H9 (cell line): ENCODE measurements at regions not wholly inside any gene's neighbourhood (a gene's known extent, or its start where the extent isn't known, plus 50 kb on each side); places are given as distances from the start of the nearest gene placed in this dataset.

ENCODE experiments used
- DNase-seq: peaks from one replicate; pipeline ENCODE4 v3.0.0-alpha.2; 2017
- H2AFZ ChIP-seq: one replicate; pipeline ENCODE4 v1.6.1; 2013; ENCODE audit warnings: mild to moderate bottlenecking, low read length, control low read depth, moderate library complexity
- H2AK5ac ChIP-seq: 2 replicates; pipeline ENCODE4 v1.6.1; 2013; ENCODE audit warnings: low read length, control low read depth, mixed read lengths; ENCODE audit not compliant: insufficient read length
- H2BK120ac ChIP-seq: one replicate; pipeline ENCODE4 v1.6.1; 2013; ENCODE audit warnings: low read depth, mild to moderate bottlenecking, low read length, control low read depth, inconsistent platforms; ENCODE audit not compliant: poor library complexity, severe bottlenecking
- H2BK12ac ChIP-seq: 2 replicates; pipeline ENCODE4 v1.6.1; 2013; ENCODE audit warnings: low read length, control low read depth, mixed read lengths, low read depth; ENCODE audit not compliant: insufficient read length
- H2BK15ac ChIP-seq: 2 replicates; pipeline ENCODE4 v1.6.1; 2013; ENCODE audit warnings: low read depth, low read length, control low read depth
- H2BK20ac ChIP-seq: one replicate; pipeline ENCODE4 v1.6.1; 2013; ENCODE audit warnings: low read depth, mild to moderate bottlenecking, low read length, control low read depth, inconsistent platforms; ENCODE audit not compliant: poor library complexity, severe bottlenecking
- H2BK5ac ChIP-seq: 2 replicates; pipeline ENCODE4 v1.6.1; 2013; ENCODE audit warnings: low read length, control low read depth, mixed read lengths; ENCODE audit not compliant: insufficient read length
- H3K14ac ChIP-seq: 2 replicates; pipeline ENCODE4 v1.6.1; 2013; ENCODE audit warnings: low read length, control low read depth; ENCODE audit not compliant: insufficient read depth
- H3K18ac ChIP-seq: 2 replicates; pipeline ENCODE4 v1.6.1; 2013; ENCODE audit warnings: low read depth, mild to moderate bottlenecking, mixed read lengths, low read length, control low read depth; ENCODE audit not compliant: insufficient read length
- H3K23ac ChIP-seq: 2 replicates; pipeline ENCODE4 v1.6.1; 2013; ENCODE audit warnings: low read length, control low read depth, mixed read lengths, low read depth; ENCODE audit not compliant: insufficient read length
- H3K23me2 ChIP-seq: 2 replicates; pipeline ENCODE4 v1.6.1; 2013; ENCODE audit warnings: low read depth, mild to moderate bottlenecking, mixed read lengths, low read length, control low read depth; ENCODE audit not compliant: insufficient read length, poor library complexity, severe bottlenecking
- H3K27ac ChIP-seq: 2 replicates; pipeline ENCODE4 v1.5.1; 2013; ENCODE audit warnings: low read length, control low read depth, mixed read lengths, low read depth; ENCODE audit not compliant: insufficient read length
- H3K27me3 ChIP-seq: 2 replicates; pipeline ENCODE4 v1.6.1; 2013; ENCODE audit warnings: low read length, control low read depth, inconsistent platforms; ENCODE audit not compliant: insufficient read depth
- H3K4ac ChIP-seq: 2 replicates; pipeline ENCODE4 v1.6.1; 2013; ENCODE audit warnings: low read depth, mild to moderate bottlenecking, control low read depth, inconsistent platforms, low read length, moderate library complexity
- H3K4me1 ChIP-seq: 2 replicates; pipeline ENCODE4 v1.6.1; 2013; ENCODE audit warnings: low read length, control low read depth, inconsistent platforms; ENCODE audit not compliant: insufficient read depth
- H3K4me2 ChIP-seq: 2 replicates; pipeline ENCODE4 v1.6.1; 2013; ENCODE audit warnings: low read length, control low read depth, mixed read lengths; ENCODE audit not compliant: insufficient read length, insufficient read depth
- H3K56ac ChIP-seq: 2 replicates; pipeline ENCODE4 v1.6.1; 2013; ENCODE audit warnings: low read depth, mild to moderate bottlenecking, mixed read lengths, low read length, control low read depth; ENCODE audit not compliant: insufficient read length
- H3K79me1 ChIP-seq: 2 replicates; pipeline ENCODE4 v1.6.1; 2013; ENCODE audit warnings: low read depth, mild to moderate bottlenecking, moderate library complexity, low read length, control low read depth, inconsistent platforms; ENCODE audit not compliant: insufficient read depth, poor library complexity, severe bottlenecking
- H3K79me2 ChIP-seq: 2 replicates; pipeline ENCODE4 v1.6.1; 2013; ENCODE audit warnings: low read length, control low read depth, inconsistent platforms; ENCODE audit not compliant: insufficient read depth
- H3K9ac ChIP-seq: 2 replicates; pipeline ENCODE4 v1.6.1; 2013; ENCODE audit warnings: low read length, control low read depth, mixed read lengths; ENCODE audit not compliant: insufficient read length; ENCODE audit errors: extremely low read depth
- H3K9me3 ChIP-seq: one replicate; pipeline ENCODE4 v1.6.1; 2013; ENCODE audit warnings: low read depth, low read length, inconsistent platforms; ENCODE audit not compliant: control insufficient read depth
- H3T11ph ChIP-seq: one replicate; pipeline ENCODE4 v1.6.1; 2013; ENCODE audit warnings: mild to moderate bottlenecking, low read length, control low read depth, inconsistent platforms
- H4K20me1 ChIP-seq: one replicate; pipeline ENCODE4 v1.6.1; 2013; ENCODE audit not compliant: control insufficient read depth, insufficient read length, insufficient read depth
- H4K5ac ChIP-seq: 2 replicates; pipeline ENCODE4 v1.6.1; 2013; ENCODE audit warnings: low read depth, mild to moderate bottlenecking, mixed read lengths, low read length, control low read depth; ENCODE audit not compliant: insufficient read length
- H4K8ac ChIP-seq: replicated peaks from 2 replicates; pipeline ENCODE4 v1.6.1; 2013; ENCODE audit warnings: low read length, control low read depth, mixed read lengths, low read depth; ENCODE audit not compliant: insufficient read length
- H4K91ac ChIP-seq: 2 replicates; pipeline ENCODE4 v1.6.1; 2013; ENCODE audit warnings: low read depth, mild to moderate bottlenecking, moderate library complexity, mixed read lengths, low read length, control low read depth; ENCODE audit not compliant: insufficient read length
- H3K27ac Mint-ChIP-seq, 3 experiments: 2 replicates in 2 of 3; 3 replicates in 1 of 3; pipeline ENCODE4 v1.8.0; 2020 to 2021; ENCODE audit warnings: mixed read lengths in 3 of 3, mild to moderate bottlenecking in 1 of 3, moderate library complexity in 1 of 3
- H3K27me3 Mint-ChIP-seq: 2 replicates; pipeline ENCODE4 v1.8.0; 2021; ENCODE audit warnings: low read depth, mild to moderate bottlenecking, moderate library complexity, mixed read lengths
- H3K36me3 Mint-ChIP-seq, 3 experiments: 2 replicates in 2 of 3; 3 replicates in 1 of 3; pipeline ENCODE4 v1.8.0; 2020 to 2021; ENCODE audit warnings: low read depth in 3 of 3, mixed read lengths in 3 of 3; ENCODE audit not compliant: insufficient read depth in 1 of 3
- H3K4me1 Mint-ChIP-seq, 2 experiments: 2 replicates each; pipeline ENCODE4 v1.8.0; 2020; ENCODE audit warnings: mixed read lengths in 2 of 2
- H3K4me3 Mint-ChIP-seq, 2 experiments: 2 replicates in 1 of 2; 3 replicates in 1 of 2; pipeline ENCODE4 v1.8.0; 2020 to 2021; ENCODE audit warnings: mild to moderate bottlenecking in 2 of 2, mixed read lengths in 2 of 2, moderate library complexity in 1 of 2
- H3K9me3 Mint-ChIP-seq, 2 experiments: 2 replicates in 1 of 2; 3 replicates in 1 of 2; pipeline ENCODE4 v1.8.0; 2020; ENCODE audit warnings: mild to moderate bottlenecking in 2 of 2, mixed read lengths in 2 of 2, moderate library complexity in 1 of 2
- CTCF ChIP-seq: fragments of 200-600 bp; sonication (generic); conservative IDR thresholded peaks from 3 replicates; pipeline ENCODE4 v1.8.0; 2021; ENCODE audit warnings: antibody characterized with exemption, mild to moderate bottlenecking
- WGBS: extraction: QIAGEN DNeasy Blood & Tissue Kit; methylation state at CpG from one replicate; pipeline ENCODE4 v1.1.7; 2013; ENCODE audit warnings: missing lambda C conversion rate, low lambda C conversion rate, mixed read lengths; ENCODE audit not compliant: insufficient read length; ENCODE audit errors: extremely low coverage; 5-methylcytosine and 5-hydroxymethylcytosine counted together

GRCh38 chr5:126069329-126069728 lies 353.9 kb upstream of the GRAMD2B start:
- H3K36me3 Mint-ChIP-seq: peaks cover 17 to 29% (median 23%) of the 10 kb centered on the region in 3 experiments
- H3K23ac ChIP-seq: no peak overlapping the region
- no peak overlapping the region for H3K56ac ChIP-seq
- TF ChIP-seq CTCF: no peak
- H4K91ac ChIP-seq: no peak overlapping the region
- no peaks in the 10 kb centered on the region; the same call in 1 of the 2 replicates for H3K27me3 Mint-ChIP-seq
- no peak overlapping the region for H3T11ph ChIP-seq
- no peak overlapping the region for H2BK5ac ChIP-seq
- no peak for DNase-seq
- no peak overlapping the region for H2AFZ ChIP-seq
- H2BK12ac ChIP-seq: no peak overlapping the region
- H3K79me2 ChIP-seq: no peaks in the 10 kb centered on the region
- H3K27me3 ChIP-seq: no peaks in the 10 kb centered on the region
- no peak overlapping the region for H3K14ac ChIP-seq
- H3K4me3 Mint-ChIP-seq: no peak overlapping the region
- H3K9me3 Mint-ChIP-seq: peaks cover 28 to 30% of the 10 kb centered on the region in 2 experiments
- no peak overlapping the region for H2BK120ac ChIP-seq
- H3K9ac ChIP-seq: no peak overlapping the region
- no peak overlapping the region for H3K18ac ChIP-seq
- no peaks in the 10 kb centered on the region for H3K9me3 ChIP-seq
- no peaks in the 10 kb centered on the region for H3K23me2 ChIP-seq
- no peak overlapping the region for H3K4me2 ChIP-seq
- no peak overlapping the region for H3K27ac ChIP-seq
- H3K4ac ChIP-seq: no peak overlapping the region
- no peaks in the 10 kb centered on the region for H4K20me1 ChIP-seq
- no peak overlapping the region for H2BK20ac ChIP-seq
- no peaks in the 10 kb centered on the region for H3K79me1 ChIP-seq
- no CpG with 5 or more reads among the region's 3 CpGs for WGBS
- no peak overlapping the region for H4K5ac ChIP-seq
- H4K8ac ChIP-seq: no peak overlapping the region
- no peaks in the 10 kb centered on the region for H3K4me1 Mint-ChIP-seq
- H2AK5ac ChIP-seq: no peak overlapping the region
- H2BK15ac ChIP-seq: no peak overlapping the region
- no peaks in the 10 kb centered on the region for H3K4me1 ChIP-seq
- H3K27ac Mint-ChIP-seq: no peak overlapping the region
